Stimulated activated naive CD4-positive, alpha-beta T cell treated with Interleukin-2 at 50 U/mL for 16 hours (primary cell): ENCODE measurements at regions not wholly inside any gene's neighbourhood (a gene's known extent, or its start where the extent isn't known, plus 50 kb on each side); places are given as distances from the start of the nearest gene placed in this dataset.
"Not testable (repeated sequence)": the region's sequence is repeated elsewhere in the genome, so short reads cannot be mapped to it uniquely, and the experiment has no call there.

Source experiments
- DNase-seq: peaks from one replicate; lab custom pipeline; 2025; lab: John Stamatoyannopoulos, UW

- no peak for DNase-seq
Observed at GRCh38 chr2:12543076-12543977, 173.4 kb upstream of the TRIB2 start.

- no peak for DNase-seq
Observed at GRCh38 chr2:12543978-12544558, 172.7 kb upstream of the TRIB2 start.

- no peak for DNase-seq
Observed at GRCh38 chr2:12547566-12548170, 169.1 kb upstream of the TRIB2 start.

- DNase-seq, result no peak
Observed at GRCh38 chr2:12548906-12549305, 167.8 kb upstream of the TRIB2 start.

- DNase-seq, result no peak
Observed at GRCh38 chr2:12549641-12550040, 167.1 kb upstream of the TRIB2 start.

GRCh38 chr2:12552092-12552491, 164.6 kb upstream of the TRIB2 start:
- DNase-seq, result no peak

- DNase-seq, result no peak
Observed at GRCh38 chr2:12554224-12555011, 162.3 kb upstream of the TRIB2 start.

GRCh38 chr2:12555012-12555645, 161.6 kb upstream of the TRIB2 start:
- peak; percentile 40 for DNase-seq

GRCh38 chr2:12556762-12557161, 160.0 kb upstream of the TRIB2 start:
- peak; percentile 5 for DNase-seq

GRCh38 chr2:12557688-12558087, 159.0 kb upstream of the TRIB2 start:
- no peak for DNase-seq

GRCh38 chr2:12558519-12558918, 158.2 kb upstream of the TRIB2 start:
- DNase-seq, result no peak

GRCh38 chr2:12560618-12561017, 156.1 kb upstream of the TRIB2 start:
- DNase-seq, result no peak

GRCh38 chr2:12567411-12567810, 149.3 kb upstream of the TRIB2 start:
- no peak for DNase-seq

- not testable (repeated sequence) for DNase-seq
Observed at GRCh38 chr2:12569510-12569909, 147.2 kb upstream of the TRIB2 start.

- not testable (repeated sequence) for DNase-seq
Observed at GRCh38 chr2:12569929-12570328, 146.8 kb upstream of the TRIB2 start.

GRCh38 chr2:12577091-12577490, 139.6 kb upstream of the TRIB2 start:
- no peak for DNase-seq

GRCh38 chr2:12577567-12578253, 139.0 kb upstream of the TRIB2 start:
- DNase-seq, result no peak

- no peak for DNase-seq
Observed at GRCh38 chr2:12579018-12579417, 137.7 kb upstream of the TRIB2 start.

- DNase-seq, result no peak
Observed at GRCh38 chr2:12584338-12584737, 132.4 kb upstream of the TRIB2 start.

GRCh38 chr2:12585784-12586183, 131.0 kb upstream of the TRIB2 start:
- no peak for DNase-seq

GRCh38 chr2:12587228-12587627, 129.5 kb upstream of the TRIB2 start:
- DNase-seq, result no peak
